8988T (cell line): ENCODE measurements at regions not wholly inside any gene's neighbourhood (a gene's known extent, or its start where the extent isn't known, plus 50 kb on each side); places are given as distances from the start of the nearest gene placed in this dataset.

Source experiments
- DNase-seq: peaks from one replicate; pipeline ENCODE4 v3.0.0; 2011

- DNase-seq, result no peak
Measured at GRCh38 chr16:86777381-86777946, 199.1 kb downstream of the FOXL1 start.

- no peak for DNase-seq
Measured at GRCh38 chr16:86778108-86778745, 199.9 kb downstream of the FOXL1 start.

- DNase-seq, result no peak
Measured at GRCh38 chr16:86778978-86779377, 200.6 kb downstream of the FOXL1 start.

DNA sequence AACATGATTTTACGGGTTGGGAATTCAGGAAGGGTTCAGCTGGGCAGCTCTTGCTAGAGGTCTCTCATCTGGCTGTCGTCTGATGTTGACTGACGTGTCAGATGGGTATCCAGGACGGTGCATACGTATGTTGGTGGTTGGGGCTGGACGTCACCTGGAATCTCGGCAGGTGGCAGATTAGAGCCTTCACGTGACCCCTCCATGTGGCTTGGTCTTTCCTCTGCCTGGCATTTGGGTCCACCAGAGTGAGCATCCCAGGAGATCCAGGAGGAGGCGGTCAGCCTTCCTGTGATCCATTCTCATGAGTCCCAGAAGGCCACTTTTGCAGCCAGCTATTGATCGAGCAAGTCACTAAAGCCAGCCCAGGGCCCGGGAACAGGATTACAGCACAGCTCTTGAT lies 202.7 kb downstream of the FOXL1 start:
- DNase-seq, result no peak

- DNase-seq, result no peak
Measured at GRCh38 chr16:86783636-86784626, 205.6 kb downstream of the FOXL1 start.

DNA sequence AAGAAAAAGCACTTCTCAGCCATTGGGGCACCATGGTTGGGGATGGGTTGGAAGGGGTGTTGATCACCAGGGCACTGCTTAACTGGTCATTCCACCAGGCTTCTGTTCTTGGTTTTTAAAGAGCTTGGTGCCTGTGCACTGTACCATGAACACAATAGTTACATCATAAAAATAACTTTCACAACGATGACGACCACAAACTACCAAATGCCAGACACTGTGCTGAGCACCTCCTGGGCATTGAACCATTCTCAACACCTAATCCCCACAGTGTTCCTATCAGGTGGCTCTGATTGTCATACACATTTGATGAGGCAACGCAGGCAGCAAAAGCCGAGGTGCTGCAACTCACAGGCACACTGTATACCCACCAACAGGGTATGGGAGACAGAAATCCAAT lies 208.0 kb downstream of the FOXL1 start:
- no peak for DNase-seq

DNA sequence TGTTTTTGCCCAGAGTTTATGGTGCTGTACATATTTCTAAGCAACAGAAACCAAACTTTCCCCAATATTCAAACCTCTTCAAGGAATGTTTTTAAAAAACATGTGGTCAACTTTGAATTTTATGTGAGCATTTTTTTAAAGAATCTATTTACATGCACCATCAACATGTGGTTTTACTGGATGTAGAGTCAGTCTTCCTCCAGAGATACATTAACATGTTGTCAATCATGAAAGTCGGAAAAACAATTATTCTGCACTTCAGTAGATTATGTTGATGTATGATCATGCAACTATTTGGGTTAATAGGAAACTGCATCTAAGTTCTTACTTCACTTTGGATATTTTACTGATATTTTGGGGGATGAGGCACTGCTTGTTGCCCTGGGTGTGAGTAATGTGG lies 208.6 kb downstream of the FOXL1 start:
- no peak for DNase-seq

DNA sequence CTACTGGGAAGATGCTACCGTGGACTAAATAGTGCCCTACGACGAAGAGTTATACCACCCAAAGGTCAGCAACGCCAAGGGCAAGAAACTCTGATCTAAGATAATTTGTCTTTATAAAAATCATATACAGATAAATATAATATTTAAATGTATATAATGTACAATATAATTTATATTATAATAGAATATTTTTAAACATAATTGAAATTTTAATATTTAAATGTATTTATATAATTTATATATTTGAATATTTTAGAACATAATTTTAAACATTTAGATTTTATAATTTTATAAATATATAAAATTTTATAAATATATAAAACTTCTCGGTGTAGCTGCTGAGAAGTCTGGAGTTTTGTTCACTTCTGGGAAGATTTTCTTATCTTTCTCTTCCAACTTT lies 209.2 kb downstream of the FOXL1 start:
- DNase-seq, result no peak

DNA sequence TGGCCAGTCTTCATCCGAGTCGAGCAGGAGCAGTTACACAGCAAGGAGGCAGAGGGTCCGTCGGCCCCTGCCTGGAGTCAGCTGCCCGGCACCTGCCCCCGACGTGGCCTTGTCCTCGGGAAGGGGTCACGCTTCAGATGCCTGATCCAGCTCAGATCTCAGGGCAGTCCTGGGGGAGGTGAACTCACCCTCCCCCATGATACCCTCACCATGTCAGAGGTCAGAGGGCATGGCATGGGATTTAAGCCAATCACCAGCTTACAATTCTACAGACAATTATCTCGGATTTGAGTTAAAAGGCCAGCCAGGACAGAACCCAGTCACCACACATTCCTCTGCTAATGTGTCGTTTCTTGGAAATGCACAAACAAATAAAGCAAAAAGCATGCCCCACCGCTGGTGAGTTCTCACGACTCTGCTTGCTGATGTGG lies 211.3 kb downstream of the FOXL1 start:
- no peak for DNase-seq

- DNase-seq, result no peak
Measured at GRCh38 chr16:86791287-86792035, 213.1 kb downstream of the FOXL1 start.

- no peak for DNase-seq
Measured at GRCh38 chr16:86794216-86794864, 216.0 kb downstream of the FOXL1 start.

GRCh38 chr16:86797700-86798099 lies 219.4 kb downstream of the FOXL1 start:
- DNase-seq, result no peak

DNA sequence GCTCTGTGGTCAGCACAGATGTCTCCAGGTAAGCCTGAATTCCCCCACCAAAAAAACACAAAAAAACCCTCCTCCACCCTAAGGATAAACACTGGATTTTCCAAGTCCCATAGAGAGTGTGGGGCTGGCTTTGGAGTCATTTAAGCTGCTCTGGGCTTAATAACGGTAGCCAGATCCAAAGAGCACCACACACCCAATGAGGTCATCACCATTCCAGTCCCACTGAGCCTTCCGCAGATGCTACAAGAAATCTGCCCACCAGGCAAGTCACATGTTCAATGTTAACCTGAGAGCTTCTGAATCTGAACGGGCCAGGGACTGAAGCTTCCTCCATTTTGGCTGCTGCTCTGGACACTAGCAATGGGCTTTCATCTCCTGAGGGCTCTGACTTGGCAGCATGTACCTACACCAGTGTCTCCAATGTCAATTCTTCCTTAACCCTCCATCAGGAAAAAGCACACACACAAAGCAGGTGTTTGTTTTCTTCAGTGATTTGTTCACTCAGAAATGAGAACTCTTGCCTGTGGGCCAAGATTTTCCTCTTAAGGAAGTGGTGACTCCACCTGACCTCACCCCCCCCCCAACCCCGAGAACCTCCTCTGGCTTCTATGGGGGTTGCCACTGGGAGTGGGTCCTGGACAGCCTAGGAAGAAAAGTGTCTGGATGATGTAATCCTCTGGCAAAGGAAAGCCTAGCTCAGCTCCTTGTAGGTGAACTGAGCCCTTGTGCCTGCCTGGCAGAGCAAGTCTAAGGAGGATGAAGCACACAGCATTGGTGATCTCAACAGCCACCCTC lies 220.1 kb downstream of the FOXL1 start:
- no peak for DNase-seq

DNA sequence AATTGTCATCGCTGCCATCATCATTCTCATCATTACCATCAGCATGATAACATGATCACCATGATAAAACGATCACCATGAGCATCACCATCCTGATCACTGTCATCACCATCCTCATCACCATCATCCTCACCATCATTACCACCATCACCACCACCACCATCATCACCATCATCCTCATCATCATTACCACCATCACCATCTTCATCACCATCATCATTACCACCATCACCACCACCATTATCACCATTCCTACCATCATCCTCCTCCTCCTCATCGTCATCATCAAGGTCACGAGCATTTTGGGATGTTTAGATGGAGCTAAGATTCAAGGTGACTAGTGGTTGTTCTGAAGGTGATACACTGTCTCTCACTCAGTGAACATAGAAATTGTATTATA lies 221.0 kb downstream of the FOXL1 start:
- no peak for DNase-seq

DNA sequence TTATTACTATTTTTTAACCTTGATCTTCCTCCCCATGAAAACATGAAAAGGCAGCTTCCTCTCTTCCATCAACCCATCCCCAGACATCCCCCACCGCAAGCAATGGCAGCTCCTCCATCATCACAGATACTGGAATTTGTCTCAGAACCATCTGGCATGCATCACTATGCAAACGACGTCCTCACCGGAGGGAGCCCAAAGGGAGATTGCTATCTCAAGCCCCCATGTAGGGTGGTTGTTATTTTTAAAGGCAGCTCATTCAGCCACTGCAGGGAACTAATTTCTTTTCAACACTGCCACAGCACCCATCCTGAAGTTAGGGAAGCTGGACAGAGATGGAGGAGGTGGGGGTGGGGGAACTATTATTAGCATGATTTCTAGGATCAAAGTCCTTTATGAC lies 222.5 kb downstream of the FOXL1 start:
- no peak for DNase-seq

DNA sequence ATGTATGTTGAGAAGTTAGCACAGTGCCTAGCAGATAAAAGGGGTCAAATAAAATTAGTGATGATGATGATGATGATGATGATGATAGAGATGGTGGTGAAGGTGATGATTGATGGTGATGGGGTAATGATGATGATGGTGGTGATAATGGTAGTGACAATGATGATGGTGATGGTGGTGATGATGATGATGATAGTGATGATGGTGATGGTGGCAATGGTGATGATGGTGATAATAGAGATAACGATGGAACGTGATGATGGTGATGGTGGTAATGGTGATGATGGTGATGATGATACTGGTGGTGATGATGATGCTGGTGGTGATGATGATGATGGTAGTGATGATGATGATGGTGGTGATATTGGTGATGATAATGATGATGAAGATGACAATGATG lies 223.7 kb downstream of the FOXL1 start:
- no peak for DNase-seq

DNA sequence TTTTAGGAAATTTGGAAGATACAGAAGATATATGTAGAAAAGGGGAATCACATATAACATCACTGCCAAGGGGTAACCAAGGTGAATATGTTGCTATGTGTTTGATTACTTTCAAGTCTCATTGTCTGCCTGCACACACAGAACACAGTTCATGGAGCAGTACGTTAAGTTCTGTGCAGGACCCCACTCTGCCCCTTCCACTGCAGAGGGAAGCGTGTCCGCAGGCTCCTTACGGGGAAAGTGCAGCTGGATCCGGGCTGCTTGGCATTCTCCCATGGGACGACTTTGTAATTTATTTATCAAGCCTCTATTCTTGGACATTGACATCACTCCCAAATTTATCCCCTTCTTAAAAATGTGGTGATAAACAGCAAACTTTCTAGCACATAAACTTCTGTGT lies 226.8 kb downstream of the FOXL1 start:
- DNase-seq, result no peak

DNA sequence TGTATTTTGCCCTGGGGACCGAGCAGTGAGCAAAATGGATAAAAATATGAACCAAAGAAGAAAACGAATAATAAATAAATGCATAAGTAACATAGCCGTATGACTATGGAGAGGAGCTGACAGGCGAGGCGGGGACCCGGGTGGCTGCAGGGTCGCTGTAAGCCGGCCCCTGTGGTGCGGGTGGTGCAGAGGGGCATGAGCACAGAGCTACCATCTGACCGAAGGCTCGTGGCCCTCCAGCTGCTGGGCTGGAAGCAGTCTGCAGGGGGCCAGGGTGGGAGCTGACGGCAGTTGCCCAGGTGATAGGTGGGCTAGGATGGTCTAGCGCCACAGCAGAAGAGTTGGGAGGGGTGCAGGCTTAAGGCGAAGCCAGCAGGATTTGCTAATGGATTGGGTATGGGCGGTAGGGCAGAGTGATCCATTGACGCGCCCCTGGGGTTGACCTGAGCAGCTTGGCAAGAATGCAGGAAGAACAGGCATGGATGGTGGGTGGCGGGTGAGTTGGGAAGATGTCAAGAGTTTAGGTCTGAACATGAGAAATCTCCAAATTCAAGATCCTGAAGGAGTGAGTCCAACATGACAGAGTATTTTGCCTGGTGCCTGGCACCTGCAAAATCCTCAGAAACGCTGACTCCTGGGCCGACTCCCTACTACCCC lies 228.0 kb downstream of the FOXL1 start:
- no peak for DNase-seq

- no peak for DNase-seq
Measured at GRCh38 chr16:86806838-86807351, 228.5 kb downstream of the FOXL1 start.

GRCh38 chr16:86808863-86809444 lies 230.6 kb downstream of the FOXL1 start:
- DNase-seq, result no peak
